Spleen (tissue), 11 donors: ENCODE measurements at regions not wholly inside any gene's neighbourhood (a gene's known extent, or its start where the extent isn't known, plus 50 kb on each side); places are given as distances from the start of the nearest gene placed in this dataset.

ENCODE experiments used
- DNase-seq: peaks from one replicate; pipeline ENCODE4 v3.0.0-alpha.2; 2020
- H3K27ac ChIP-seq, 8 donors: fragments of 200-600 bp; sonication (generic) in 7 of 8; 1 replicate in 4 of 8; 2 replicates in 4 of 8; pipeline versions ENCODE4 v1.5.0 to v1.8.0; 2016 to 2021; ENCODE audit warnings: inconsistent platforms in 4 of 8, mild to moderate bottlenecking in 4 of 8, moderate library complexity in 1 of 8
- H3K27me3 ChIP-seq, 7 donors: fragments of 200-600 bp; sonication (generic) in 6 of 7; replicated peaks in 1 of 7; 1 replicate in 4 of 7; 2 replicates in 3 of 7; pipeline versions ENCODE4 v1.5.0 to v1.8.0; 2016 to 2021; ENCODE audit warnings: inconsistent platforms in 3 of 7, mild to moderate bottlenecking in 1 of 7
- H3K36me3 ChIP-seq, 6 donors: fragments of 200-600 bp; sonication (generic) in 5 of 6; 1 replicate in 4 of 6; 2 replicates in 2 of 6; pipeline versions ENCODE4 v1.5.0 to v1.8.0; 2016 to 2021; ENCODE audit warnings: inconsistent platforms in 2 of 6
- H3K4me1 ChIP-seq, 6 donors: fragments of 200-600 bp; sonication (generic) in 5 of 6; 1 replicate in 3 of 6; 2 replicates in 3 of 6; pipeline versions ENCODE4 v1.5.0 to v1.8.0; 2016 to 2021; ENCODE audit warnings: inconsistent platforms in 3 of 6
- H3K4me3 ChIP-seq, 8 donors: fragments of 200-600 bp; sonication (generic) in 7 of 8; 1 replicate in 4 of 8; 2 replicates in 4 of 8; pipeline versions ENCODE4 v1.5.0 to v1.8.0; 2016 to 2021; ENCODE audit warnings: inconsistent platforms in 4 of 8, mild to moderate bottlenecking in 4 of 8, moderate library complexity in 2 of 8
- H3K9me3 ChIP-seq, 8 donors: fragments of 200-600 bp; sonication (generic) in 7 of 8; 1 replicate in 4 of 8; 2 replicates in 4 of 8; pipeline versions ENCODE4 v1.5.0 to v1.8.0; 2016 to 2021; ENCODE audit warnings: inconsistent platforms in 4 of 8
- CTCF ChIP-seq, 11 experiments: fragments of 200-600 bp in 7 of 11; fragments of 450-650 bp in 4 of 11; sonication (generic) in 4 of 11; IDR thresholded peaks in 8 of 11; conservative IDR thresholded peaks in 3 of 11; 1 replicate in 7 of 11; 2 replicates in 4 of 11; pipeline versions ENCODE4 v1.4.0 to v1.8.0; 2016 to 2021; ENCODE audit warnings: antibody characterized with exemption in 11 of 11, inconsistent platforms in 4 of 11, mild to moderate bottlenecking in 1 of 11
- POLR2A ChIP-seq, 3 donors: fragments of 450-650 bp; IDR thresholded peaks; one replicate each; pipeline ENCODE4 v1.5.1; 2017; ENCODE audit warnings: antibody characterized with exemption in 3 of 3, mild to moderate bottlenecking in 1 of 3
- POLR2AphosphoS5 ChIP-seq, 3 donors: sonication (generic); formaldehyde crosslinking; IDR thresholded peaks; one replicate each; pipeline ENCODE4 v1.5.1; 2017; ENCODE audit warnings: antibody characterized with exemption in 3 of 3
- WGBS, 5 donors: extraction: QIAGEN DNeasy Blood & Tissue Kit in 3 of 5; methylation state at CpG; one replicate each; pipeline versions ENCODE4 v1.1.5 to v1.1.7; 2013 to 2018; 5-methylcytosine and 5-hydroxymethylcytosine counted together
- intact Hi-C: fragments of 100-400 bp; cut with DNase I; formaldehyde crosslinking; loops from one replicate; pipeline ENCODE4 v1.15.0; 2023; ENCODE audit warnings: low total_unique reads
- donor health status: healthy with polysubstance abuse.
- donor health status: DM: no; HTN: no; CAD: no; lungs with moderate emphysema.
- donor health status: DM: no; HTN: no; CAD: no.
- donor health status: Bipolar disorder and iron deficiency.
- donor health status: healthy.
- donor health status: DM: no; HTN: no; CAD: no.
- donor health status: DM: yes; HTN: yes; CAD: no.

GRCh38 chr16:79284766-79285165 lies 315.8 kb downstream of the MAF start:
- DNase-seq: no peak
- intact Hi-C loops: no loop called here
- no peak for TF ChIP-seq CTCF (IDR thresholded peaks at IDR 0.05 in 8 of 11, conservative IDR thresholded peaks at IDR 0.05 in 3 of 11)
- WGBS, 5 donors: 56 to 82% (median 67%) methylated on average over 6 to 7 of the region's 7 CpGs
- no peak overlapping the region for H3K4me3 ChIP-seq
- peaks cover 13 to 65% (median 32%) of the 10 kb centered on the region in 6 donors for H3K4me1 ChIP-seq
- no peak overlapping the region for H3K27ac ChIP-seq
- no peaks in the 10 kb centered on the region for H3K36me3 ChIP-seq
- H3K9me3 ChIP-seq: no peaks in the 10 kb centered on the region
- H3K27me3 ChIP-seq: peaks cover 0 to 38% (median 0%) of the 10 kb centered on the region in 7 donors

- H3K9me3 ChIP-seq: no peaks in the 10 kb centered on the region
- WGBS, 5 donors: 58 to 76% (median 68%) methylated on average over 4 of the region's 4 CpGs
- peaks cover 13 to 77% (median 41%) of the 10 kb centered on the region in 6 donors for H3K4me1 ChIP-seq
- intact Hi-C loops: no loop called here
- no peak overlapping the region for H3K4me3 ChIP-seq
- peaks cover 0 to 36% (median 0%) of the 10 kb centered on the region in 7 donors for H3K27me3 ChIP-seq
- no peak for TF ChIP-seq POLR2AphosphoS5 (IDR thresholded peaks at IDR 0.05)
- no peak for TF ChIP-seq POLR2A (IDR thresholded peaks at IDR 0.05)
- no peak for TF ChIP-seq CTCF (IDR thresholded peaks at IDR 0.05 in 8 of 11, conservative IDR thresholded peaks at IDR 0.05 in 3 of 11)
- no peaks in the 10 kb centered on the region for H3K36me3 ChIP-seq
- no peak for DNase-seq
- peak overlapping the region in 4 of 8 donors; percentile 4 to 55 (median 40) for H3K27ac ChIP-seq
These were observed 317.0 kb downstream of the MAF start for GRCh38 chr16:79283578-79283977.

GRCh38 chr16:79282806-79283205 lies 317.7 kb downstream of the MAF start:
- Histone ChIP-seq H3K4me3 (no peak overlapping the region), H3K27ac (peak overlapping the region in 5 of 8 donors; percentile 27 to 54 (median 41)), H3K36me3 (no peaks in the 10 kb centered on the region), H3K27me3 (peaks cover 0 to 36% (median 0%) of the 10 kb centered on the region in 7 donors), H3K4me1 (peaks cover 13 to 77% (median 40%) of the 10 kb centered on the region in 6 donors), H3K9me3 (no peaks in the 10 kb centered on the region)
- no peak for TF ChIP-seq POLR2A (IDR thresholded peaks at IDR 0.05)
- TF ChIP-seq CTCF (IDR thresholded peaks at IDR 0.05 in 8 of 11, conservative IDR thresholded peaks at IDR 0.05 in 3 of 11): no peak
- no peak for TF ChIP-seq POLR2AphosphoS5 (IDR thresholded peaks at IDR 0.05)
- no peak for DNase-seq
- WGBS, 5 donors: 89 to 95% (median 92%) methylated on average over 2 of the region's 2 CpGs
- intact Hi-C loops: no loop called here

- Histone ChIP-seq H3K27ac (peak overlapping the region in 7 of 8 donors; percentile 13 to 72 (median 54)), H3K9me3 (no peaks in the 10 kb centered on the region), H3K4me3 (no peak overlapping the region), H3K36me3 (no peaks in the 10 kb centered on the region), H3K4me1 (peaks cover 0 to 41% (median 14%) of the 10 kb centered on the region in 6 donors), H3K27me3 (peaks cover 0 to 14% (median 0%) of the 10 kb centered on the region in 7 donors)
- DNase-seq: peak; percentile 82
- TF ChIP-seq POLR2AphosphoS5 (IDR thresholded peaks at IDR 0.05) (peak in 1 of 3 donors; percentile 33), POLR2A (IDR thresholded peaks at IDR 0.05) (no peak), CTCF (IDR thresholded peaks at IDR 0.05 in 8 of 11, conservative IDR thresholded peaks at IDR 0.05 in 3 of 11) (no peak)
- intact Hi-C loops: no loop called here
- WGBS, 5 donors: 45 to 60% (median 51%) methylated on average over 8 to 11 of the region's 11 CpGs
These were observed 322.0 kb downstream of the MAF start for GRCh38 chr16:79278506-79278905.
